ENCODE measurements at regions not wholly inside any gene's neighbourhood (a gene's known extent, or its start where the extent isn't known, plus 50 kb on each side); places are given as distances from the start of the nearest gene placed in this dataset.

- TF ChIP-seq CTCF (IDR thresholded peaks at IDR 0.05) (no peak), POLR2A (IDR thresholded peaks at IDR 0.05) (no peak)
These were observed 216.7 kb upstream of the RBFOX1 start for GRCh38 chr16:7115898-7116297.

All from heart left ventricle (tissue), 13 donors.